Esophagus muscularis mucosa (tissue), 4 donors: ENCODE measurements at regions not wholly inside any gene's neighbourhood (a gene's known extent, or its start where the extent isn't known, plus 50 kb on each side); places are given as distances from the start of the nearest gene placed in this dataset.

Source experiments
- DNase-seq: peaks from one replicate; pipeline ENCODE4 v3.0.0-alpha.2; 2017; ENCODE audit errors: extremely low spot score
- H3K27ac ChIP-seq, 4 donors: fragments of 200-600 bp; sonication (generic); replicated peaks in 1 of 4; 1 replicate in 3 of 4; 2 replicates in 1 of 4; pipeline ENCODE4 v1.5.1; 2016 to 2019; ENCODE audit warnings: mild to moderate bottlenecking in 1 of 4
- H3K27me3 ChIP-seq, 4 donors: fragments of 200-600 bp; sonication (generic); one replicate each; pipeline versions ENCODE4 v1.5.1 to v1.6.0; 2016 to 2019
- H3K36me3 ChIP-seq, 4 donors: fragments of 200-600 bp; sonication (generic); one replicate each; pipeline ENCODE4 v1.5.1; 2016 to 2019
- H3K4me1 ChIP-seq, 4 donors: fragments of 200-600 bp; sonication (generic); one replicate each; pipeline ENCODE4 v1.5.1; 2016 to 2019
- H3K4me3 ChIP-seq, 4 donors: fragments of 200-600 bp; sonication (generic); 1 replicate in 2 of 4; 2 replicates in 2 of 4; pipeline ENCODE4 v1.5.1; 2016 to 2019; ENCODE audit warnings: mild to moderate bottlenecking in 4 of 4, moderate library complexity in 1 of 4
- H3K9me3 ChIP-seq, 4 donors: fragments of 200-600 bp; sonication (generic); 1 replicate in 3 of 4; 2 replicates in 1 of 4; pipeline ENCODE4 v1.5.1; 2016 to 2019
- EP300 ChIP-seq: sonication (generic); formaldehyde crosslinking; IDR thresholded peaks from one replicate; pipeline ENCODE4 v1.6.1; 2017; ENCODE audit warnings: antibody characterized with exemption
- POLR2A ChIP-seq: fragments of 450-650 bp; IDR thresholded peaks from one replicate; pipeline ENCODE4 v1.6.1; 2017; ENCODE audit warnings: antibody characterized with exemption, moderate library complexity, mild to moderate bottlenecking, low read depth
- POLR2AphosphoS5 ChIP-seq, 2 donors: sonication (generic); formaldehyde crosslinking; IDR thresholded peaks; one replicate each; pipeline ENCODE4 v1.6.1; 2017; ENCODE audit warnings: antibody characterized with exemption in 2 of 2
- WGBS: methylation state at CpG from one replicate; pipeline ENCODE4 v1.1.5; 2018; 5-methylcytosine and 5-hydroxymethylcytosine counted together
- intact Hi-C: fragments of 100-400 bp; cut with DNase I; formaldehyde crosslinking; loops from one replicate; pipeline ENCODE4 v1.15.1; 2023
- TF ChIP-seq, protein P1 (sequence below), 3 experiments: fragments of 200-600 bp in 2 of 3; fragments of 450-650 bp in 1 of 3; sonication (generic) in 2 of 3; IDR thresholded peaks; one replicate each; pipeline ENCODE4 v1.5.1; 2017 to 2019; ENCODE audit warnings: antibody characterized with exemption in 3 of 3, mild to moderate bottlenecking in 2 of 3, moderate library complexity in 1 of 3

DNA sequence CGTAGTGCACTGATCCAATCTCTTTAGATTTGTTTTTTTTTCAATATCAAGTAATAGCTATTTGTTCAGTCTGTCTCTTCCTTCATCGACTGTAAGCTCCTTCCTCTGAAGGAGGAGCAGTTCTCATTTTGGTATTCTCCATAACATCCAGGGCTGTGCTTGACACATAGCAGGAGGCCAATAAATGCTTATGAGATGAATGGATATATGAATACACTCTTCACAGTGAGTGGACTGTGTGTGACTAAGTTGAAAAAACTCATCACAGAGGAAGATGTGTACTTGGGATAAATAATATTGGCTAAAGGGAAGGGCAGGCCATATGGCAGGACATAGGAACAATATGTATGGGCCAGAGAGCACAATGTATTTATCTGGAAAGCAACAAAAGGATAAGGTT, 205.3 kb upstream of the PRICKLE1 start:
- intact Hi-C loops = no loop called here
- H3K27ac ChIP-seq = no peak overlapping the region
- H3K4me1 ChIP-seq = no peaks in the 10 kb centered on the region
- H3K27me3 ChIP-seq = no peaks in the 10 kb centered on the region
- no peak overlapping the region for H3K4me3 ChIP-seq
- TF ChIP-seq, protein P1, sequence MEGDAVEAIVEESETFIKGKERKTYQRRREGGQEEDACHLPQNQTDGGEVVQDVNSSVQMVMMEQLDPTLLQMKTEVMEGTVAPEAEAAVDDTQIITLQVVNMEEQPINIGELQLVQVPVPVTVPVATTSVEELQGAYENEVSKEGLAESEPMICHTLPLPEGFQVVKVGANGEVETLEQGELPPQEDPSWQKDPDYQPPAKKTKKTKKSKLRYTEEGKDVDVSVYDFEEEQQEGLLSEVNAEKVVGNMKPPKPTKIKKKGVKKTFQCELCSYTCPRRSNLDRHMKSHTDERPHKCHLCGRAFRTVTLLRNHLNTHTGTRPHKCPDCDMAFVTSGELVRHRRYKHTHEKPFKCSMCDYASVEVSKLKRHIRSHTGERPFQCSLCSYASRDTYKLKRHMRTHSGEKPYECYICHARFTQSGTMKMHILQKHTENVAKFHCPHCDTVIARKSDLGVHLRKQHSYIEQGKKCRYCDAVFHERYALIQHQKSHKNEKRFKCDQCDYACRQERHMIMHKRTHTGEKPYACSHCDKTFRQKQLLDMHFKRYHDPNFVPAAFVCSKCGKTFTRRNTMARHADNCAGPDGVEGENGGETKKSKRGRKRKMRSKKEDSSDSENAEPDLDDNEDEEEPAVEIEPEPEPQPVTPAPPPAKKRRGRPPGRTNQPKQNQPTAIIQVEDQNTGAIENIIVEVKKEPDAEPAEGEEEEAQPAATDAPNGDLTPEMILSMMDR (IDR thresholded peaks at IDR 0.05) = no peak
- TF ChIP-seq POLR2A = no peak
- TF ChIP-seq POLR2AphosphoS5 (IDR thresholded peaks at IDR 0.05) = no peak
- TF ChIP-seq EP300 = no peak
- no peaks in the 10 kb centered on the region for H3K36me3 ChIP-seq
- H3K9me3 ChIP-seq = no peaks in the 10 kb centered on the region
- WGBS = 76% methylated on average over 2 of the region's 2 CpGs
- no peak for DNase-seq

DNA sequence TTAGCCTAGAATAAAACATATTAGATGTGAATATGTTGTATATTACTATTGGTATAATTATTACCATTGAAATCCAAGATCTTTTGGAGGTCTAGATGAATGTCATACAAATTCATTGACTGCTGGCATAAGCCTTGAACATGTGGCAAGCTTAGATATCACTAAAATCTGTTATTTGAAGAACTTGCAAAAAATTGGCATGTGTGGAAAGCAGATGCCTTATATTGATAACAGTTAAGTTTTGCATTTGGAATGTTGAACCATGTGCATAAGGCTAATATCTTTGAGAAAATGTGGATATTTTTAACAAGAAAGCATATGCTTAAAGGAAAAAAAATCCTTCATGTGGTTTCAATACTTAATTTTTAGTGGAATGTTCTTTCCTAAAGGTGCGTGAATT, 203.6 kb upstream of the PRICKLE1 start:
- intact Hi-C loops = no loop called here
- WGBS = 95% methylated on average over 1 of the region's 1 CpG
- TF ChIP-seq, protein P1 (IDR thresholded peaks at IDR 0.05) = no peak
- TF ChIP-seq POLR2A (no peak), POLR2AphosphoS5 (IDR thresholded peaks at IDR 0.05) (no peak), EP300 (no peak)

DNA sequence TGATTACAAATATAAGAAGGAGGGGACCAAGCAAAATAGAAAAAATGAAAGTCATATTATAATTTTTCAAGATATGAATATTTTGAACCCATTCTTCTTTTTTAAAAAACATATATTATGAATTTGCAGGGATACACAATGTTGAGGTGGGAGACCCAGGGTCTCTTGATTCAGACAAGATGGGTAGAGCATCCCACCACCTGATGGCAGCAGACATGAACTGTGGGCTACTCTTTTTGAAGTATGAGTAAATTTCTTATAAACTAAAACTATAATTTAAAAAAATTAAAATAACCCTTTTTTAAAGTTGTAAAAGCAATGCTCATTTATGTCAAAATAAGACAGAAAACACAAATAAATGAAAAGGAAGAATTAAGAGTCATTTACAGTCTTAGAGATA, 202.7 kb upstream of the PRICKLE1 start:
- no peaks in the 10 kb centered on the region for H3K27me3 ChIP-seq
- H3K36me3 ChIP-seq = no peaks in the 10 kb centered on the region
- H3K9me3 ChIP-seq = no peaks in the 10 kb centered on the region
- DNase-seq = no peak
- intact Hi-C loops = no loop called here
- no peak for TF ChIP-seq POLR2A
- TF ChIP-seq POLR2AphosphoS5 (IDR thresholded peaks at IDR 0.05) = no peak
- TF ChIP-seq, protein P1 (IDR thresholded peaks at IDR 0.05) = no peak
- TF ChIP-seq EP300 = no peak
- H3K4me3 ChIP-seq = no peak overlapping the region
- no peak overlapping the region for H3K27ac ChIP-seq
- no peaks in the 10 kb centered on the region for H3K4me1 ChIP-seq

More for the DNA sequence above, 203.6 kb upstream of the PRICKLE1 start:
- H3K4me1 ChIP-seq = no peaks in the 10 kb centered on the region
- DNase-seq = no peak
- H3K27me3 ChIP-seq = no peaks in the 10 kb centered on the region
- H3K36me3 ChIP-seq = no peaks in the 10 kb centered on the region
- H3K9me3 ChIP-seq = no peaks in the 10 kb centered on the region
- no peak overlapping the region for H3K4me3 ChIP-seq
- H3K27ac ChIP-seq = no peak overlapping the region

DNA sequence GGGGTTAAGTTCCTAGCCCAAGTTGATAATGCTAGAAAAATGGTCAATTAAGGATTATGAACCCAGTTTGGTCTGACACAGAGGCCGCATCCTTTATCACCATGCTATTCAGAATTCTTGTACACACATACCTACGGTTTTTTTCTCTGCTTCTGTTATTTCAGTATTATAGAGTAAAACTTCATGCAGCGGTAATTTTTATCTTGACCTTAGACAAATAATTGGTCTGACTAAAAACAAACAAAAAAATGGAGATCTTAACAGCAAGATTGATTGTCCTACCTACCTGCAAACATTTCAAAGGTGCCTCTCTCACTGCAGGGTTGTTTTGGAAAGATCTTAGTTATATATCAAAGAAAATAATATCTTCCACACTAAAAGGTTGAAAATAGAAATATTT, 201.9 kb upstream of the PRICKLE1 start:
- intact Hi-C loops = no loop called here
- DNase-seq = no peak
- Histone ChIP-seq H3K27me3 (no peaks in the 10 kb centered on the region), H3K36me3 (no peaks in the 10 kb centered on the region), H3K9me3 (no peaks in the 10 kb centered on the region), H3K27ac (no peak overlapping the region), H3K4me1 (no peaks in the 10 kb centered on the region), H3K4me3 (no peak overlapping the region)
- TF ChIP-seq POLR2A (no peak), EP300 (no peak), POLR2AphosphoS5 (IDR thresholded peaks at IDR 0.05) (no peak)
- TF ChIP-seq, protein P1 (IDR thresholded peaks at IDR 0.05) = no peak
- WGBS = 96% methylated on average over 3 of the region's 3 CpGs

DNA sequence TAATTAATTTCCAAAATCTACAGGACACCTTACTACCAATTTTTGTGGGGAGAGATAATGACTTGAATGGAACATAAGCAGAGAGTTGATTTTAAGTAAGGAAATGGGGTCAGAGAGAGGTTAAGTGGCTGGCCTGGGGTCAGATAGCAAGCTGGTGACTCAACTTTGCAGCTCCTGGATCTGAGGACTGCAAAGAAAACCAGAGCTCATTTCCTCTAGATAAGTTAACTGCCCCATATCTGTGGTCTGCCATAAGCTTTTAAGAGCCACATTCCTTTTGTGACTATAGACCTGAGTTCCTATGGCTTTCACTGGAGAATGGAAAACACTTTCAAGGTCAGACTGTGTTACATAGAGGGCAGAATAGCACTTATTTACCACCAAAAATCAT, 201.2 kb upstream of the PRICKLE1 start:
- Histone ChIP-seq H3K4me1 (no peaks in the 10 kb centered on the region), H3K36me3 (no peaks in the 10 kb centered on the region), H3K4me3 (no peak overlapping the region), H3K27ac (no peak overlapping the region), H3K27me3 (no peaks in the 10 kb centered on the region), H3K9me3 (no peaks in the 10 kb centered on the region)
- TF ChIP-seq POLR2A = no peak
- no peak for TF ChIP-seq POLR2AphosphoS5 (IDR thresholded peaks at IDR 0.05)
- TF ChIP-seq EP300 = no peak
- TF ChIP-seq, protein P1 (IDR thresholded peaks at IDR 0.05) = no peak
- no peak for DNase-seq
- intact Hi-C loops = no loop called here
